Neutrophil (primary cell): ENCODE measurements at regions not wholly inside any gene's neighbourhood (a gene's known extent, or its start where the extent isn't known, plus 50 kb on each side); places are given as distances from the start of the nearest gene placed in this dataset.

Experiments
- H3K27ac ChIP-seq: fragments of 200-600 bp; sonication (generic); 2 replicates; pipeline ENCODE4 v1.5.1; 2016; ENCODE audit warnings: mild to moderate bottlenecking, moderate library complexity
- H3K27me3 ChIP-seq: fragments of 200-600 bp; sonication (generic); 2 replicates; pipeline ENCODE4 v1.6.0; 2016; ENCODE audit warnings: mild to moderate bottlenecking
- H3K36me3 ChIP-seq: fragments of 200-600 bp; sonication (generic); 2 replicates; pipeline ENCODE4 v1.5.1; 2017
- H3K4me1 ChIP-seq, 2 experiments: fragments of 200-600 bp in 1 of 2; sonication (generic) in 1 of 2; 1 replicate in 1 of 2; 2 replicates in 1 of 2; pipeline versions ENCODE4 v1.5.1 to v1.6.1; 2013 to 2016; ENCODE audit warnings: low read depth in 1 of 2, low read length in 1 of 2, mild to moderate bottlenecking in 1 of 2, moderate library complexity in 1 of 2; ENCODE audit not compliant: control insufficient read depth in 1 of 2, insufficient read depth in 1 of 2
- H3K4me3 ChIP-seq, 2 experiments: fragments of 200-600 bp in 1 of 2; sonication (generic) in 1 of 2; 1 replicate in 1 of 2; 2 replicates in 1 of 2; pipeline ENCODE4 v1.5.1; 2013 to 2016; ENCODE audit warnings: low read depth in 1 of 2, low read length in 1 of 2, mild to moderate bottlenecking in 1 of 2, moderate library complexity in 1 of 2
- H3K9me3 ChIP-seq: fragments of 200-600 bp; sonication (generic); 2 replicates; pipeline ENCODE4 v1.5.1; 2016
- CTCF ChIP-seq: fragments of 200-600 bp; sonication (generic); IDR thresholded peaks from 2 replicates; pipeline ENCODE4 v1.5.1; 2016; ENCODE audit warnings: antibody characterized with exemption

DNA sequence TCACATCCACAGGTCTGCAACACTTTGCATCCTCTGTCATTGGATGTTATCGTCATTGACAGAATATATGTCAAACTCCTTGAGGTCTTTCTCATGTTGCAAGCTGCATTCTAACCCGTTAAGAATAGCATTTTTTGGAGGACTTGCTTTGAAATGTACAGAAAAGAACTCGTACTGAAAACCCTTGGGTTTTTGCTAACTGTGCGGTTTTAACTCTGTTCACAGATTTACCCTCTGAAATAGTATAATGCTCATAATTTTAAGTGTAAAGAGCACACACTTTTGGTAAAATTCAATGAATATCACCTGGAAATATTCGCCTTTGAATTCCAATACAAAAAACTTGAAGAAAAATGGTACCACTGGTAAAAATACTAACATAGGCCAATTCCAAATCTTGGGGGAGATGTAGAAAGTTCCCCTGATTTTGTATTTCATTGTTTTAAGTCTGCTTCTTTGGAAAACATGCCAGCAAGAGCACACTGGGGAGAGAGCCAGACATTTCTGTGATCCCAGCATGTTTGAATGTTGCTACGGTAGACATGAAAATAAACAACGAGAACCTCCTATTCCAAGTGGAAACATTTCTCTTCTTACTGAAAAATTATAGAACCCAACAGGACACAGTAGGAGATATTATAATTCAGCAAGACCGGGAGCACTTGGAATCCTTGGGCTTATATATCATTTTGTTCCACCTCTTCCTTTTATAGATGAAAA is 446.0 kb downstream of the AEBP2 start:
- H3K27me3 ChIP-seq = no peaks in the 10 kb centered on the region
- H3K36me3 ChIP-seq = no peaks in the 10 kb centered on the region
- H3K4me1 ChIP-seq = peaks cover 0 to 4% of the 10 kb centered on the region in 2 experiments
- no peak overlapping the region for H3K4me3 ChIP-seq
- no peaks in the 10 kb centered on the region for H3K9me3 ChIP-seq
- no peak for TF ChIP-seq CTCF
- H3K27ac ChIP-seq = no peak overlapping the region

GRCh38 chr12:19886065-19886464 is 446.8 kb downstream of the AEBP2 start:
- H3K27me3 ChIP-seq = no peaks in the 10 kb centered on the region
- peaks cover 0 to 4% of the 10 kb centered on the region in 2 experiments for H3K4me1 ChIP-seq
- no peak overlapping the region for H3K27ac ChIP-seq
- H3K36me3 ChIP-seq = no peaks in the 10 kb centered on the region
- no peaks in the 10 kb centered on the region for H3K9me3 ChIP-seq
- no peak overlapping the region for H3K4me3 ChIP-seq
- no peak for TF ChIP-seq CTCF

DNA sequence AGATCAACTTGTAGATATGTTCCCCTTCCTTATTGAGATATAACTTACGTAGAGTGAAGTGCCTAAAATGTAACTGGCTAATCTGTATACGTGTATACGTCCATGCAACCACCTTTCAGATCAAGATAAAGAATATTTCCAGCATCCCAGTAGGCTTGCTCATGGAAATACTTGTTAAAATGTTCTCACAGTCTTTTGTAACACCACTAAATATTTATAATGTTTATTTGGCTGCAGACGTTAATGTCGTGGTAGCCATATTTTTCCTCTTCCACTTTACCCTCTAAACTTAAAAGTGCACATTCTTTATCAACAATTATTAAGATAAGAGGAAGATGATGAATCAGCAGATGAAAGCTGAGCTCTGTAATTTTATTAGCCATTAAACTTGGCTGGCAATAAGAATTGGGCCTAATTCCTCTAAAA is 447.4 kb downstream of the AEBP2 start:
- no peak overlapping the region for H3K27ac ChIP-seq
- no peak overlapping the region for H3K4me3 ChIP-seq
- TF ChIP-seq CTCF = no peak
- H3K4me1 ChIP-seq = peaks cover 0 to 4% of the 10 kb centered on the region in 2 experiments
- no peaks in the 10 kb centered on the region for H3K36me3 ChIP-seq
- no peaks in the 10 kb centered on the region for H3K9me3 ChIP-seq
- no peaks in the 10 kb centered on the region for H3K27me3 ChIP-seq

DNA sequence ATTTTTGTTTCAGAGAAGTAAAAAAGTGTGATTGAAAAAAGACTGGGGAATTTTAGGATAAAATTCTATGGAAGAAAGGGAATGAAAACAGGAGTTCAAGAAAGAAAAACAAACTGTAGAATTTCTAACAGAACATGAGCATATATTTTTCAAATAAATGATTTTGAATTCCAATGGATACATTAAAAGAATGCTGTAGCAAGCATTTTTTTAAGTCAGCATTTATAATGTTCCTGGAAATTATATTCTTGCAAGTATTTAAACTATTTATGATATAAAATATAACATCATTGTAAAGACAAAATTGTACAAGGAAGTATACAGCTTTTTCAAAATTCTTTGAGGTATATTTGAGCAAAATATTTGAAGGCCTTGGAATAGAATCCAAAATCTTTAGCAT is 450.7 kb downstream of the AEBP2 start:
- no peaks in the 10 kb centered on the region for H3K9me3 ChIP-seq
- no peak overlapping the region for H3K27ac ChIP-seq
- no peak for TF ChIP-seq CTCF
- H3K4me3 ChIP-seq = no peak overlapping the region
- H3K27me3 ChIP-seq = no peaks in the 10 kb centered on the region
- H3K4me1 ChIP-seq = no peaks in the 10 kb centered on the region
- H3K36me3 ChIP-seq = no peaks in the 10 kb centered on the region

- TF ChIP-seq CTCF = no peak
- no peaks in the 10 kb centered on the region for H3K36me3 ChIP-seq
- no peaks in the 10 kb centered on the region for H3K4me1 ChIP-seq
- no peaks in the 10 kb centered on the region for H3K27me3 ChIP-seq
- H3K9me3 ChIP-seq = no peaks in the 10 kb centered on the region
- H3K4me3 ChIP-seq = no peak overlapping the region
- H3K27ac ChIP-seq = no peak overlapping the region
Measured at GRCh38 chr12:19891936-19892591, 452.8 kb downstream of the AEBP2 start.
